ENCODE measurements at regions not wholly inside any gene's neighbourhood (a gene's known extent, or its start where the extent isn't known, plus 50 kb on each side); places are given as distances from the start of the nearest gene placed in this dataset.

DNA sequence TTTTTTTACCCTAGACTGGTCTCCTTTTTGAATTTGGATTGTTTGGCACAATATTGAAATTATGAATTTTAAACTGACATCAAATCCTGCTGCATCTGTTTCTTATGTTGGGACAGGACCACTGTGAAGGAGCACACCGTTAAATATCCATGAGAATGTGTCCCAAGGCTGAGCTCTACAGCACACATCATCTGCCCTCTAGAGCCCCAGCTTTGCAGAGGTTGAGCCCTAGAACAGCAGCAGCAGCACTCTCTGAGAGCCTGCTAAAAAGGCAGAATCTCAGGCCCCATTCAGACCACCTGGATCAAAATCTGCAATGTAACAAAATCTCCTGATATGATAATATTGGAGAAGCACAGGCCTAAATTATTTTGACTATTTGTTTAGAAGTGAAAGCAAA is 192.1 kb upstream of the CCN2 start:
- no peaks in the 10 kb centered on the region; the same call in 1 of the 2 replicates for H3K4me1 ChIP-seq (ENCODE audit: insufficient read depth, low read length)
- H2BK20ac ChIP-seq (ENCODE audit: low read depth, low read length, poor library complexity, severe bottlenecking), result no peak overlapping the region
- TF ChIP-seq, protein P1, sequence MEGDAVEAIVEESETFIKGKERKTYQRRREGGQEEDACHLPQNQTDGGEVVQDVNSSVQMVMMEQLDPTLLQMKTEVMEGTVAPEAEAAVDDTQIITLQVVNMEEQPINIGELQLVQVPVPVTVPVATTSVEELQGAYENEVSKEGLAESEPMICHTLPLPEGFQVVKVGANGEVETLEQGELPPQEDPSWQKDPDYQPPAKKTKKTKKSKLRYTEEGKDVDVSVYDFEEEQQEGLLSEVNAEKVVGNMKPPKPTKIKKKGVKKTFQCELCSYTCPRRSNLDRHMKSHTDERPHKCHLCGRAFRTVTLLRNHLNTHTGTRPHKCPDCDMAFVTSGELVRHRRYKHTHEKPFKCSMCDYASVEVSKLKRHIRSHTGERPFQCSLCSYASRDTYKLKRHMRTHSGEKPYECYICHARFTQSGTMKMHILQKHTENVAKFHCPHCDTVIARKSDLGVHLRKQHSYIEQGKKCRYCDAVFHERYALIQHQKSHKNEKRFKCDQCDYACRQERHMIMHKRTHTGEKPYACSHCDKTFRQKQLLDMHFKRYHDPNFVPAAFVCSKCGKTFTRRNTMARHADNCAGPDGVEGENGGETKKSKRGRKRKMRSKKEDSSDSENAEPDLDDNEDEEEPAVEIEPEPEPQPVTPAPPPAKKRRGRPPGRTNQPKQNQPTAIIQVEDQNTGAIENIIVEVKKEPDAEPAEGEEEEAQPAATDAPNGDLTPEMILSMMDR (conservative IDR thresholded peaks at IDR 0.05), result no peak
- no peak overlapping the region for H3K9ac ChIP-seq (ENCODE audit: extremely low read depth, insufficient read length, low read length)
- H2BK12ac ChIP-seq (ENCODE audit: insufficient read length, low read depth, low read length), result no peak overlapping the region
- H3K9me3 ChIP-seq (ENCODE audit: control insufficient read depth, low read depth, low read length), result no peaks in the 10 kb centered on the region
- no peak overlapping the region for H3K18ac ChIP-seq (ENCODE audit: insufficient read length, low read depth, low read length)
- no peaks in the 10 kb centered on the region for H3K23me2 ChIP-seq (ENCODE audit: insufficient read length, low read depth, low read length, poor library complexity, severe bottlenecking)
- H2BK5ac ChIP-seq (ENCODE audit: insufficient read length, low read length), result no peak overlapping the region
- no peak for DNase-seq
- H3K4me3 Mint-ChIP-seq, result no peak overlapping the region
- peaks cover 6% of the 10 kb centered on the region for H3K27me3 Mint-ChIP-seq (ENCODE audit: low read depth)
- no peak overlapping the region for H3K23ac ChIP-seq (ENCODE audit: insufficient read length, low read depth, low read length)
- H4K8ac ChIP-seq (replicated peaks; ENCODE audit: insufficient read length, low read depth, low read length), result no peak overlapping the region
- WGBS (ENCODE audit: extremely low coverage, insufficient read length, low lambda C conversion rate), result no CpG with 5 or more reads among the region's 1 CpG
- no peak overlapping the region for H3K14ac ChIP-seq (ENCODE audit: insufficient read depth, low read length)
- no peaks in the 10 kb centered on the region for H3K79me1 ChIP-seq (ENCODE audit: insufficient read depth, low read depth, low read length, poor library complexity, severe bottlenecking)
- H3T11ph ChIP-seq (ENCODE audit: low read length), result no peak overlapping the region
- peaks cover 2 to 4% of the 10 kb centered on the region in 2 experiments; a peak in 3 of 4 replicates for H3K4me1 Mint-ChIP-seq
- peak overlapping the region in 1 of 3 experiments; percentile 63; a peak in 1 of 7 replicates for H3K27ac Mint-ChIP-seq
- no peaks in the 10 kb centered on the region for H3K9me3 Mint-ChIP-seq
- H3K79me2 ChIP-seq (ENCODE audit: insufficient read depth, low read length), result no peaks in the 10 kb centered on the region
- H2BK15ac ChIP-seq (ENCODE audit: low read depth, low read length), result no peak overlapping the region
- no peaks in the 10 kb centered on the region for H4K20me1 ChIP-seq (ENCODE audit: control insufficient read depth, insufficient read depth, insufficient read length)
- no peak overlapping the region for H3K4ac ChIP-seq (ENCODE audit: low read depth, low read length)
- no peak overlapping the region for H2AK5ac ChIP-seq (ENCODE audit: insufficient read length, low read length)
- H2AFZ ChIP-seq (ENCODE audit: low read length), result no peak overlapping the region
- no peaks in the 10 kb centered on the region for H3K36me3 Mint-ChIP-seq (ENCODE audit: insufficient read depth in 1 of 3, low read depth in 3 of 3)
- no peak overlapping the region for H3K56ac ChIP-seq (ENCODE audit: insufficient read length, low read depth, low read length)
- H4K91ac ChIP-seq (ENCODE audit: insufficient read length, low read depth, low read length), result no peak overlapping the region
- H2BK120ac ChIP-seq (ENCODE audit: low read depth, low read length, poor library complexity, severe bottlenecking), result no peak overlapping the region
- no peaks in the 10 kb centered on the region for H3K27me3 ChIP-seq (ENCODE audit: insufficient read depth, low read length)
- H3K4me2 ChIP-seq (ENCODE audit: insufficient read depth, insufficient read length, low read length), result no peak overlapping the region
- no peak overlapping the region for H3K27ac ChIP-seq (ENCODE audit: insufficient read length, low read depth, low read length)
- H4K5ac ChIP-seq (ENCODE audit: insufficient read length, low read depth, low read length), result no peak overlapping the region
